K562 (cell line): ENCODE measurements at regions not wholly inside any gene's neighbourhood (a gene's known extent, or its start where the extent isn't known, plus 50 kb on each side); places are given as distances from the start of the nearest gene placed in this dataset.

Experiments
- ATAC-seq: fragments of 200-7000 bp; cut with Tn5 transposase; 3 replicates; pipeline ENCODE4 v1.9.1; 2020; ENCODE audit warnings: moderate library complexity
- BruUV-seq: library from RNA; stranded (reverse); fragments of 400-500 nt; replicated peaks from 2 replicates; lab custom pipeline; 2021; lab: Mats Ljungman, UMichigan
- CTCF ChIA-PET: fragments of 300-600 bp; formaldehyde crosslinking; extraction: SDS; loops from one replicate; lab custom pipeline; 2021; ENCODE audit warnings: low intra/inter-chr PET ratio; lab: Yijun Ruan, JAX
- POLR2A ChIA-PET: fragments of 300-600, 350-650 bp; sonication (Branson Sonifier 250); formaldehyde crosslinking; extraction: SDS; loops from one replicate; lab custom pipeline; 2021; ENCODE audit warnings: antibody characterized with exemption, inconsistent platforms; lab: Yijun Ruan, JAX
- DNase-seq, 4 experiments: peaks; one replicate each; pipeline versions ENCODE4 v3.0.0 to v3.0.0-alpha.2; 2011 to 2018; ENCODE audit warnings: low spot score in 3 of 4, mixed read lengths in 3 of 4; ENCODE audit errors: extremely low read depth in 1 of 4
- FAIRE-seq: peaks from 2 replicates; lab custom pipeline; 2011; peaks lifted over from hg19 to GRCh38; lab: Jason Lieb, UNC
- H2AFZ ChIP-seq: 2 replicates; pipeline ENCODE4 v1.6.0; 2011; ENCODE audit warnings: low read depth, low read length, control low read depth, inconsistent platforms
- H3K27ac ChIP-seq: fragments of 200-600 bp; 3 replicates; pipeline ENCODE4 v1.8.0; 2011; ENCODE audit warnings: low read depth, mild to moderate bottlenecking, control low read depth, inconsistent platforms, low read length, moderate library complexity, mixed read lengths; ENCODE audit errors: extremely low read depth
- H3K27me3 ChIP-seq, 2 experiments: fragments of 300-600 bp in 1 of 2; 2 replicates in 1 of 2; 3 replicates in 1 of 2; pipeline versions ENCODE4 v1.6.0 to v1.8.0; 2011; ENCODE audit warnings: inconsistent platforms in 2 of 2, low read length in 2 of 2, mild to moderate bottlenecking in 1 of 2, mixed read lengths in 1 of 2, moderate library complexity in 1 of 2; ENCODE audit not compliant: control insufficient read depth in 2 of 2, insufficient read depth in 2 of 2
- H3K36me3 ChIP-seq: fragments of 300-600 bp; 3 replicates; pipeline ENCODE4 v1.8.0; 2011; ENCODE audit warnings: mild to moderate bottlenecking, low read length, inconsistent platforms; ENCODE audit not compliant: control insufficient read depth, insufficient read depth
- H3K4me1 ChIP-seq, 2 experiments: fragments of 200-600 bp in 1 of 2; replicated peaks in 1 of 2; 2 replicates in 1 of 2; 3 replicates in 1 of 2; pipeline versions ENCODE4 v1.5.1 to v1.8.0; 2011; ENCODE audit warnings: inconsistent platforms in 2 of 2, low read length in 2 of 2, mild to moderate bottlenecking in 1 of 2, mixed read lengths in 1 of 2, moderate library complexity in 1 of 2; ENCODE audit not compliant: control insufficient read depth in 2 of 2, insufficient read depth in 2 of 2
- H3K4me2 ChIP-seq: 2 replicates; pipeline ENCODE4 v1.6.1; 2011; ENCODE audit warnings: low read length, control low read depth, inconsistent platforms, mixed read lengths; ENCODE audit not compliant: insufficient read depth
- H3K4me3 ChIP-seq: fragments of 200-600 bp; sonication (generic), shearing (Covaris generic); 2 replicates; pipeline ENCODE4 v1.5.1; 2016; ENCODE audit warnings: control low read depth, inconsistent platforms
- H3K79me2 ChIP-seq: fragments of 200-600 bp; 3 replicates; pipeline ENCODE4 v1.8.0; 2011; ENCODE audit warnings: low read length, inconsistent platforms; ENCODE audit not compliant: control insufficient read depth, insufficient read depth
- H3K9ac ChIP-seq, 2 experiments: 2 replicates each; pipeline versions ENCODE4 v1.6.0 to v1.6.1; 2011; ENCODE audit warnings: low read depth in 2 of 2, low read length in 2 of 2, control low read depth in 1 of 2, inconsistent platforms in 1 of 2, mild to moderate bottlenecking in 1 of 2, mixed read lengths in 1 of 2; ENCODE audit not compliant: insufficient read depth in 1 of 2
- H3K9me1 ChIP-seq: one replicate; pipeline ENCODE4 v1.6.0; 2011; ENCODE audit warnings: inconsistent platforms, mild to moderate bottlenecking, low read length, moderate library complexity; ENCODE audit not compliant: control insufficient read depth, insufficient read depth
- H3K9me3 ChIP-seq: replicated peaks from 2 replicates; pipeline ENCODE4 v1.5.1; 2011; ENCODE audit warnings: low read depth, low read length, inconsistent platforms; ENCODE audit not compliant: control insufficient read depth, insufficient read depth
- H4K20me1 ChIP-seq: replicated peaks from 2 replicates; pipeline ENCODE4 v1.6.1; 2011; ENCODE audit warnings: low read length, inconsistent platforms, mixed read lengths; ENCODE audit not compliant: control insufficient read depth, insufficient read depth
- ARID2 ChIP-seq: fragments of 450-650 bp; IDR thresholded peaks from 2 replicates; pipeline ENCODE4 v1.6.1; 2017; ENCODE audit warnings: antibody characterized with exemption, mild to moderate bottlenecking
- ZNF398 ChIP-seq: fragments of 250-450 bp; sonication (Bioruptor Pico); IDR thresholded peaks from 2 replicates; pipeline ENCODE4 v1.8.0; 2021; ENCODE audit warnings: moderate library complexity, mild to moderate bottlenecking, inconsistent platforms
- WGBS: fragments of 100-300 bp; shearing (Covaris generic); methylation state at CpG from one replicate; pipeline ENCODE4 v1.1.6; 2016; ENCODE audit warnings: low coverage, mixed read lengths; ENCODE audit not compliant: insufficient coverage; ENCODE audit errors: missing lambda C conversion rate; 5-methylcytosine and 5-hydroxymethylcytosine counted together
- in situ Hi-C: fragments of 300-500 bp; cut with MboI; formaldehyde crosslinking; loops from 4 replicates; pipeline ENCODE4 v1.15.0; 2018; ENCODE audit warnings: inconsistent platforms, mixed read lengths
- intact Hi-C: fragments of 100-400 bp; cut with micrococcal nuclease; formaldehyde crosslinking; loops from 2 replicates; pipeline ENCODE4 v1.14.2; 2022

- no peak overlapping the region for H3K9ac ChIP-seq
- TF ChIP-seq ARID2 (no peak), ZNF398 (CRISPR knock-in tag) (no peak)
- no peak overlapping the region for H3K4me2 ChIP-seq
- POLR2A ChIA-PET: no interaction called here
- H4K20me1 ChIP-seq: no peaks in the 10 kb centered on the region
- H3K4me1 ChIP-seq: no peaks in the 10 kb centered on the region
- no peaks in the 10 kb centered on the region for H3K36me3 ChIP-seq
- H3K27ac ChIP-seq: no peak overlapping the region
- FAIRE-seq (no peak), DNase-seq (no peak), ATAC-seq (no peak)
- no peak overlapping the region for H3K4me3 ChIP-seq
- in situ Hi-C loops: no loop called here
- H2AFZ ChIP-seq: no peak overlapping the region
- CTCF ChIA-PET: no interaction called here
- BruUV-seq: no TSS peak
- no peaks in the 10 kb centered on the region for H3K79me2 ChIP-seq
- no peaks in the 10 kb centered on the region; a peak in 1 of 5 replicates for H3K27me3 ChIP-seq
- intact Hi-C loops: no loop called here
- H3K9me1 ChIP-seq: no peaks in the 10 kb centered on the region
- H3K9me3 ChIP-seq: no peaks in the 10 kb centered on the region
- 2% methylated on average over 7 of the region's 7 CpGs for WGBS
These were observed 51.6 kb upstream of the SYN3 start for GRCh38 chr22:33109514-33110430.
